ENCODE measurements at regions not wholly inside any gene's neighbourhood (a gene's known extent, or its start where the extent isn't known, plus 50 kb on each side); places are given as distances from the start of the nearest gene placed in this dataset.

DNA sequence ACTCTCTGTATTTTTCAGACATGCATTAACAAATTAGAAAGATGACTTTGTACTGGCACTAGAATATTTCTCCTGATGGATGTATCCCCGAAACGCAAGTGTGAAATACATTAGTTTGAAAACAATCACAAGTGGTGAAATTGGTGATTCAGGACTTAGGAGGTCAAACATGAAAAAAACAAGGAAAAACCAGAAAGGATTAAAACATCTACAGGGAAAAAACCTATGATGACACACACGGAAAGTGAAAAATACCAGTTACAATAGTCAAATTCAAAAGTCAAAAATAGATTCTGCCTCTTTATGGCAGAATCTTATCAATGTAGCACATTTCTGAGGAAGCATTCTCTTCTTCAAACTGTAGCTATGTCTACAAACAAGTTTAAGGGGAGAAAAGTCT is 129.0 kb upstream of the SGK1 start:
- Histone ChIP-seq H3K4me3 (no peak overlapping the region), H3K36me3 (no peaks in the 10 kb centered on the region), H3K4me1 (replicated peaks) (no peaks in the 10 kb centered on the region), H3K27me3 (replicated peaks; ENCODE audit: insufficient read depth) (no peaks in the 10 kb centered on the region), H3K9me3 (no peaks in the 10 kb centered on the region), H3K27ac (no peak overlapping the region)
- DNase-seq (ENCODE audit: low spot score): no peak
- intact Hi-C loops (cut with DNase I): no loop called here
- TF ChIP-seq, protein P1, sequence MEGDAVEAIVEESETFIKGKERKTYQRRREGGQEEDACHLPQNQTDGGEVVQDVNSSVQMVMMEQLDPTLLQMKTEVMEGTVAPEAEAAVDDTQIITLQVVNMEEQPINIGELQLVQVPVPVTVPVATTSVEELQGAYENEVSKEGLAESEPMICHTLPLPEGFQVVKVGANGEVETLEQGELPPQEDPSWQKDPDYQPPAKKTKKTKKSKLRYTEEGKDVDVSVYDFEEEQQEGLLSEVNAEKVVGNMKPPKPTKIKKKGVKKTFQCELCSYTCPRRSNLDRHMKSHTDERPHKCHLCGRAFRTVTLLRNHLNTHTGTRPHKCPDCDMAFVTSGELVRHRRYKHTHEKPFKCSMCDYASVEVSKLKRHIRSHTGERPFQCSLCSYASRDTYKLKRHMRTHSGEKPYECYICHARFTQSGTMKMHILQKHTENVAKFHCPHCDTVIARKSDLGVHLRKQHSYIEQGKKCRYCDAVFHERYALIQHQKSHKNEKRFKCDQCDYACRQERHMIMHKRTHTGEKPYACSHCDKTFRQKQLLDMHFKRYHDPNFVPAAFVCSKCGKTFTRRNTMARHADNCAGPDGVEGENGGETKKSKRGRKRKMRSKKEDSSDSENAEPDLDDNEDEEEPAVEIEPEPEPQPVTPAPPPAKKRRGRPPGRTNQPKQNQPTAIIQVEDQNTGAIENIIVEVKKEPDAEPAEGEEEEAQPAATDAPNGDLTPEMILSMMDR (IDR thresholded peaks at IDR 0.05): no peak
- TF ChIP-seq POLR2AphosphoS5 (IDR thresholded peaks at IDR 0.05) (no peak), POLR2A (IDR thresholded peaks at IDR 0.05) (no peak)
- 41% methylated on average over 3 of the region's 3 CpGs for WGBS

GRCh38 chr6:134446218-134446848 is 128.4 kb upstream of the SGK1 start:
- Histone ChIP-seq H3K27ac (no peak overlapping the region), H3K4me3 (no peak overlapping the region), H3K9me3 (no peaks in the 10 kb centered on the region), H3K27me3 (replicated peaks; ENCODE audit: insufficient read depth) (no peaks in the 10 kb centered on the region), H3K4me1 (replicated peaks) (no peaks in the 10 kb centered on the region), H3K36me3 (no peaks in the 10 kb centered on the region)
- peak; percentile 30 for DNase-seq (ENCODE audit: low spot score)
- intact Hi-C loops (cut with DNase I): no loop called here
- WGBS: 41% methylated on average over 6 of the region's 6 CpGs
- TF ChIP-seq POLR2AphosphoS5 (IDR thresholded peaks at IDR 0.05): peak; percentile 45
- TF ChIP-seq POLR2A (IDR thresholded peaks at IDR 0.05): no peak

DNA sequence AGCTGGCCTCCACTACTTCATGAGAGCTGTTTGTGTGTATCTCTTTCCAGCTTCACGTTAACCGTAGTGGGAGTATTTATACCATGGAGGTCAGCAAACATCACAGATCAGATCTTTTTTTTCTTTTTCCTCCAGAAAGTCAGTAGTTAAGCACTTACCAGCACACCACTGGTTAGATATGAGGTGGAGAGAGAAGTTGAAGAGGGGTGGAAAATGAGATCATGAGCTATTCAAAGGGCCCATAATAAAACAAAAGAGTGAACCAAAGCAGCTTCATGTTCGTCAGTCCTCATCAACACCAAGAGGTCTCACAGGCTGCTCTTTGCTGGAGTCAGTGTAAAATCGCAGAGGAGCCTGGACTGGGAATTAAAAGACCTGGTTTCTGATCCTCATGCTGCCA is 125.1 kb upstream of the SGK1 start:
- no peak overlapping the region for H3K4me3 ChIP-seq
- TF ChIP-seq POLR2AphosphoS5 (IDR thresholded peaks at IDR 0.05): no peak
- TF ChIP-seq, protein P1 (IDR thresholded peaks at IDR 0.05): no peak
- no peak for TF ChIP-seq POLR2A (IDR thresholded peaks at IDR 0.05)
- 72% methylated on average over 4 of the region's 4 CpGs for WGBS

DNA sequence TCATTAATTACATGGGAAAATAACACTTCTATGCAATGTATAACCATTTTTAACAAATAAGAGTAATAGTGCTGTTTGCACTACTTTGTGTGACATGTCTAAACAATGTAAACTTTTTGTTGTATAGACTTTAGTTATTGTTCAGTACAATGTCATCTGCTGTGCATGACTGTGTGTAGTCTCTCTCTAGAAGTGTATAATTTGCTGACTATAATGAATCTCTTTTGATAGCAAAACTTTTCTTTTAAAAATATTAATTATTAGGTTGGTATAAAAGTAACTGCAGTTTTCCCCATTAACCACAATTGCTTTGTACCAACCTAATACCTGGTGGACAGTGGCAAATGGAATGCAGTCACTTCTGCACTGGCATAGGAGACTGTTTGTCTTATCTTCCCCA is 124.2 kb upstream of the SGK1 start:
- no peaks in the 10 kb centered on the region for H3K9me3 ChIP-seq
- no peak for TF ChIP-seq POLR2AphosphoS5 (IDR thresholded peaks at IDR 0.05)
- TF ChIP-seq POLR2A (IDR thresholded peaks at IDR 0.05): no peak
- TF ChIP-seq, protein P1 (IDR thresholded peaks at IDR 0.05): no peak
- H3K27ac ChIP-seq: no peak overlapping the region
- intact Hi-C loops (cut with DNase I): no loop called here
- no peak overlapping the region for H3K4me3 ChIP-seq
- H3K27me3 ChIP-seq (replicated peaks; ENCODE audit: insufficient read depth): no peaks in the 10 kb centered on the region
- H3K4me1 ChIP-seq (replicated peaks): no peaks in the 10 kb centered on the region
- DNase-seq (ENCODE audit: low spot score): no peak
- no peaks in the 10 kb centered on the region for H3K36me3 ChIP-seq

More for the DNA sequence above, 125.1 kb upstream of the SGK1 start:
- no peaks in the 10 kb centered on the region for H3K4me1 ChIP-seq (replicated peaks)
- no peak overlapping the region for H3K27ac ChIP-seq
- no peaks in the 10 kb centered on the region for H3K36me3 ChIP-seq
- DNase-seq (ENCODE audit: low spot score): no peak
- H3K27me3 ChIP-seq (replicated peaks; ENCODE audit: insufficient read depth): no peaks in the 10 kb centered on the region
- H3K9me3 ChIP-seq: no peaks in the 10 kb centered on the region
- intact Hi-C loops (cut with DNase I): no loop called here

DNA sequence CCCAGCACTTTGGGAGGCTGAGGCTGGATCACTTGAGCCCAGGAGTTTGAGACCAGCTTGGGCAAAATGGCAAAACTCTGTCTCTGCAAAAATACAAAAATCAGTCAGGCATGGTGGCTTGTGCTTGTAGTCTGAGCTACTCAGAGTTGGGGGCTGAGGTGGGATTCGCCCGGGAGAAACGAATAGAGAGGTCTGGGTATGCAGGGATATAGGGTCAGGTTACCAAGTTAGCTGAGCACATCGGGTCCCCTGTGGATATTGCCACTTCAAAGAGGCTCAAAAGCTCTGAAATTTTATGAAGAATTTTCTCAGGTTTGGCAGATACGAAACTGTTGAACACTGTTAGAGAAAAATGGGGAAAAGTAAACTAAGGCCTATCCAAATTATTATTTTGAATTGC is 120.9 kb upstream of the SGK1 start:
- H3K36me3 ChIP-seq: no peaks in the 10 kb centered on the region
- H3K27ac ChIP-seq: no peak overlapping the region
- no peaks in the 10 kb centered on the region for H3K9me3 ChIP-seq
- intact Hi-C loops (cut with DNase I): no loop called here
- H3K27me3 ChIP-seq (replicated peaks; ENCODE audit: insufficient read depth): no peaks in the 10 kb centered on the region
- no peak overlapping the region for H3K4me3 ChIP-seq
- TF ChIP-seq, protein P1 (IDR thresholded peaks at IDR 0.05): no peak
- DNase-seq (ENCODE audit: low spot score): no peak
- no peaks in the 10 kb centered on the region for H3K4me1 ChIP-seq (replicated peaks)
- WGBS: 76% methylated on average over 5 of the region's 5 CpGs

All from prostate gland (tissue), 2 donors.